ENCODE measurements at regions not wholly inside any gene's neighbourhood (a gene's known extent, or its start where the extent isn't known, plus 50 kb on each side); places are given as distances from the start of the nearest gene placed in this dataset.

DNA sequence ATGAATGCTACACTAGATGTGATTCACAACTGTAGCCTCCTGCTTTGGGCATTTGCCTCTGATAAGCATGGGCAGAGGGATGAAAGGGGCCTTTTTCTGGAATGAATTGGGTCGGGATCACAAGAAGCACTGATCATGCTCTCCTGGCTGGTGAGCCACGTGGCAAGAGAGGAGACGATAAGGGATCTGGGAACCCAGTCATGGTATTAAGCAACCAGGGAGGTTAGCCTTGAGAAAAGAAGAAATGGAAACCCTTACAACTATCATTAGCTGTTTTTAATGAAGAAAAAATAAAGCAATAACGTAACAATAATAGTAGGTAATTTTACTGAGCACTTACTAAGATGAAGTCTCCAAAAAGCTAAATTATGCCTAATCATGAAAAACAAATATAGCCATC lies 50.0 kb upstream of the RAI14 start:
- no peak overlapping the region for H3K4me3 ChIP-seq (ENCODE audit: low read length)
- H3K36me3 ChIP-seq (ENCODE audit: insufficient read depth, low read length) = no peaks in the 10 kb centered on the region
- H3K27me3 ChIP-seq (ENCODE audit: insufficient read depth, low read depth, low read length) = no peaks in the 10 kb centered on the region
- no peaks in the 10 kb centered on the region for H3F3A ChIP-seq (ENCODE audit: insufficient read depth, low read length, poor library complexity, severe bottlenecking)
- H3K4me2 ChIP-seq (ENCODE audit: low read length) = no peak overlapping the region
- H3K9me2 ChIP-seq (ENCODE audit: insufficient read depth, low read length) = no peaks in the 10 kb centered on the region
- no peak overlapping the region for H2AFZ ChIP-seq (ENCODE audit: low read depth, low read length)
- H4K20me1 ChIP-seq (ENCODE audit: insufficient read depth) = no peaks in the 10 kb centered on the region
- H3K9me3 ChIP-seq (ENCODE audit: low read length) = no peaks in the 10 kb centered on the region
- H3K9ac ChIP-seq (ENCODE audit: low read length) = no peak overlapping the region
- TF ChIP-seq EP300 (conservative IDR thresholded peaks at IDR 0.05; ENCODE audit: poor library complexity, severe bottlenecking) (no peak), TAF1 (IDR thresholded peaks at IDR 0.05; ENCODE audit: low read depth) (no peak), RAD21 (conservative IDR thresholded peaks at IDR 0.05) (no peak)
- no peak overlapping the region for H3K27ac ChIP-seq (ENCODE audit: low read length)
- H3K79me2 ChIP-seq (replicated peaks; ENCODE audit: insufficient read depth, low read length) = no peaks in the 10 kb centered on the region

Small RNA genes lying in the stretch of these regions (small RNA-seq; reads per million reads assigned to genes)
- 0 reads per million in 3 experiments for gene AC139792.3

Data from neural cell (in vitro differentiated cells).